ENCODE measurements at regions not wholly inside any gene's neighbourhood (a gene's known extent, or its start where the extent isn't known, plus 50 kb on each side); places are given as distances from the start of the nearest gene placed in this dataset.

GRCh38 chr2:59658906-59659635 is 894.4 kb downstream of the BCL11A start:
- DNase-seq (no peak), ATAC-seq (no peak)
- no peaks in the 10 kb centered on the region for H3K9me3 ChIP-seq
- no peaks in the 10 kb centered on the region for H3K36me3 ChIP-seq (ENCODE audit: insufficient read depth in 1 of 2, low read depth in 1 of 2)
- TF ChIP-seq, protein P1, sequence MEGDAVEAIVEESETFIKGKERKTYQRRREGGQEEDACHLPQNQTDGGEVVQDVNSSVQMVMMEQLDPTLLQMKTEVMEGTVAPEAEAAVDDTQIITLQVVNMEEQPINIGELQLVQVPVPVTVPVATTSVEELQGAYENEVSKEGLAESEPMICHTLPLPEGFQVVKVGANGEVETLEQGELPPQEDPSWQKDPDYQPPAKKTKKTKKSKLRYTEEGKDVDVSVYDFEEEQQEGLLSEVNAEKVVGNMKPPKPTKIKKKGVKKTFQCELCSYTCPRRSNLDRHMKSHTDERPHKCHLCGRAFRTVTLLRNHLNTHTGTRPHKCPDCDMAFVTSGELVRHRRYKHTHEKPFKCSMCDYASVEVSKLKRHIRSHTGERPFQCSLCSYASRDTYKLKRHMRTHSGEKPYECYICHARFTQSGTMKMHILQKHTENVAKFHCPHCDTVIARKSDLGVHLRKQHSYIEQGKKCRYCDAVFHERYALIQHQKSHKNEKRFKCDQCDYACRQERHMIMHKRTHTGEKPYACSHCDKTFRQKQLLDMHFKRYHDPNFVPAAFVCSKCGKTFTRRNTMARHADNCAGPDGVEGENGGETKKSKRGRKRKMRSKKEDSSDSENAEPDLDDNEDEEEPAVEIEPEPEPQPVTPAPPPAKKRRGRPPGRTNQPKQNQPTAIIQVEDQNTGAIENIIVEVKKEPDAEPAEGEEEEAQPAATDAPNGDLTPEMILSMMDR (IDR thresholded peaks at IDR 0.05), result no peak
- 60 to 63% (median 62%) methylated on average over 7 of the region's 7 CpGs for WGBS, 3 donors
- H3K4me1 ChIP-seq, result no peaks in the 10 kb centered on the region
- H3K27ac ChIP-seq, result no peak overlapping the region
- intact Hi-C loops (cut with DNase I), result no loop called here
- H3K4me3 ChIP-seq, result no peak overlapping the region
- H3K27me3 ChIP-seq (ENCODE audit: insufficient read depth in 3 of 3, low read length in 2 of 3), result peaks cover 0 to 2% (median 0%) of the 10 kb centered on the region in 3 donors

- no peaks in the 10 kb centered on the region for H3K36me3 ChIP-seq (ENCODE audit: insufficient read depth in 1 of 2, low read depth in 1 of 2)
- DNase-seq (no peak), ATAC-seq (no peak)
- TF ChIP-seq, protein P1 (IDR thresholded peaks at IDR 0.05), result no peak
- WGBS, 3 donors, result 91 to 95% (median 93%) methylated on average over 9 of the region's 9 CpGs
- intact Hi-C loops (cut with DNase I), result no loop called here
- peaks cover 0 to 2% (median 0%) of the 10 kb centered on the region in 3 donors for H3K27me3 ChIP-seq (ENCODE audit: insufficient read depth in 3 of 3, low read length in 2 of 3)
- H3K4me1 ChIP-seq, result no peaks in the 10 kb centered on the region
- no peaks in the 10 kb centered on the region for H3K9me3 ChIP-seq
- no peak overlapping the region for H3K27ac ChIP-seq
- H3K4me3 ChIP-seq, result no peak overlapping the region
These were observed 897.6 kb downstream of the BCL11A start for GRCh38 chr2:59655809-59656208.

DNA sequence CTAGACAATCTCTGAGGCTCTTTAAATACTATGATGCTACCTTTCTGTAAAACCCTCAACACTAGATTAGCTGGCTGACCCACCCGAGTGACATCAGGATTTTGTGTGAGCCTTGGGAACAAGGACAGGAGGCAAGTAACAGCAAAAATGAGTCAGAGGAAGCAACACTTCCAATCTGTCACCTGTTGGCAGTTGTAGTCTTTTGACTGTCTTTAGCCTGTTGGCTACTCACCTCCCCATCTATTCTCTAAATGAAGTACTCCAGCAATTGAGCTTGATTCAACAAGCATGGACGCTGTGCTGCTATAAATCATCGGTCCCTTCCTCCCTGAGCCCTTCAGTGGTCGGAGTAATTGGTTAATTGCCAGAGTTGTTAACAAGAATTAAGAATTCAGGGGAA is 898.7 kb downstream of the BCL11A start:
- Histone ChIP-seq H3K27me3 (ENCODE audit: insufficient read depth in 3 of 3, low read length in 2 of 3) (peaks cover 0 to 2% (median 0%) of the 10 kb centered on the region in 3 donors), H3K36me3 (ENCODE audit: insufficient read depth in 1 of 2, low read depth in 1 of 2) (no peaks in the 10 kb centered on the region), H3K4me1 (no peaks in the 10 kb centered on the region), H3K4me3 (no peak overlapping the region), H3K9me3 (no peaks in the 10 kb centered on the region), H3K27ac (no peak overlapping the region)
- DNase-seq, result no peak
- 44 to 48% (median 47%) methylated on average over 4 of the region's 4 CpGs for WGBS, 3 donors
- intact Hi-C loops (cut with DNase I), result no loop called here
- no peak for ATAC-seq
- TF ChIP-seq, protein P1 (IDR thresholded peaks at IDR 0.05), result no peak

- no peaks in the 10 kb centered on the region for H3K4me1 ChIP-seq
- TF ChIP-seq, protein P1 (IDR thresholded peaks at IDR 0.05), result no peak
- ATAC-seq (no peak), DNase-seq (no peak)
- H3K9me3 ChIP-seq, result no peaks in the 10 kb centered on the region
- WGBS, 3 donors, result 39 to 75% (median 59%) methylated on average over 2 of the region's 2 CpGs
- no peaks in the 10 kb centered on the region for H3K36me3 ChIP-seq (ENCODE audit: insufficient read depth in 1 of 2, low read depth in 1 of 2)
- no peak overlapping the region for H3K27ac ChIP-seq
- H3K27me3 ChIP-seq (ENCODE audit: insufficient read depth in 3 of 3, low read length in 2 of 3), result peaks cover 0 to 2% (median 0%) of the 10 kb centered on the region in 3 donors
- intact Hi-C loops (cut with DNase I), result no loop called here
- no peak overlapping the region for H3K4me3 ChIP-seq
These were observed 900.3 kb downstream of the BCL11A start for GRCh38 chr2:59653164-59653563.

- Histone ChIP-seq H3K27ac (no peak overlapping the region), H3K27me3 (ENCODE audit: insufficient read depth in 3 of 3, low read length in 2 of 3) (no peaks in the 10 kb centered on the region), H3K4me3 (no peak overlapping the region), H3K36me3 (ENCODE audit: insufficient read depth in 1 of 2, low read depth in 1 of 2) (no peaks in the 10 kb centered on the region), H3K9me3 (no peaks in the 10 kb centered on the region), H3K4me1 (no peaks in the 10 kb centered on the region)
- intact Hi-C loops (cut with DNase I), result no loop called here
- WGBS, 3 donors, result 67 to 79% (median 68%) methylated on average over 1 of the region's 1 CpG
- no peak for ATAC-seq
- DNase-seq, result no peak
- TF ChIP-seq, protein P1 (IDR thresholded peaks at IDR 0.05), result no peak
These were observed 922.7 kb downstream of the BCL11A start for GRCh38 chr2:59630789-59631188.
